Kidney (tissue), 13 donors: ENCODE measurements at regions not wholly inside any gene's neighbourhood (a gene's known extent, or its start where the extent isn't known, plus 50 kb on each side); places are given as distances from the start of the nearest gene placed in this dataset.
"Not testable (repeated sequence)": the region's sequence is repeated elsewhere in the genome, so short reads cannot be mapped to it uniquely, and the experiment has no call there.

Experiments
- DNase-seq, 5 donors: peaks; one replicate each; pipeline ENCODE4 v3.0.0-alpha.2; 2013 to 2020
- FAIRE-seq: peaks from 2 replicates; lab custom pipeline; 2012; peaks lifted over from hg19 to GRCh38; lab: Jason Lieb, UNC
- H3K27ac ChIP-seq, 2 donors: one replicate each; pipeline ENCODE4 v1.7.0; 2013; ENCODE audit warnings: low read depth in 2 of 2, low read length in 2 of 2, inconsistent platforms in 1 of 2
- H3K27me3 ChIP-seq: one replicate; pipeline ENCODE4 v1.7.1; 2013; ENCODE audit warnings: low read length, inconsistent platforms; ENCODE audit not compliant: control insufficient read depth, insufficient read depth
- H3K36me3 ChIP-seq, 3 donors: one replicate each; pipeline versions ENCODE4 v1.7.0 to v1.7.1; 2013; ENCODE audit warnings: low read length in 3 of 3, control low read depth in 1 of 3, inconsistent platforms in 1 of 3; ENCODE audit not compliant: insufficient read depth in 3 of 3, control insufficient read depth in 2 of 3
- H3K4me1 ChIP-seq, 3 donors: one replicate each; pipeline versions ENCODE4 v1.7.0 to v1.7.1; 2013; ENCODE audit warnings: low read length in 3 of 3, inconsistent platforms in 1 of 3, low read depth in 1 of 3; ENCODE audit not compliant: control insufficient read depth in 2 of 3, insufficient read depth in 2 of 3
- H3K4me3 ChIP-seq, 3 donors: one replicate each; pipeline versions ENCODE4 v1.7.0 to v1.8.1; 2013; ENCODE audit warnings: low read length in 3 of 3, control low read depth in 1 of 3, inconsistent platforms in 1 of 3
- H3K9ac ChIP-seq, 3 donors: one replicate each; pipeline versions ENCODE4 v1.7.0 to v1.7.1; 2013; ENCODE audit warnings: low read length in 3 of 3, control low read depth in 1 of 3, inconsistent platforms in 1 of 3
- H3K9me3 ChIP-seq, 3 donors: one replicate each; pipeline versions ENCODE4 v1.7.0 to v1.7.1; 2013; ENCODE audit warnings: low read length in 3 of 3, control low read depth in 1 of 3, inconsistent platforms in 1 of 3; ENCODE audit not compliant: control insufficient read depth in 2 of 3, insufficient read depth in 1 of 3
- intact Hi-C: fragments of 100-400 bp; cut with DNase I; formaldehyde crosslinking; loops from one replicate; pipeline ENCODE4 v1.11.1; 2022
- TF ChIP-seq, protein P1 (sequence below): IDR thresholded peaks from 3 replicates; pipeline ENCODE4 v1.5.1; 2012; ENCODE audit warnings: mild to moderate bottlenecking, moderate library complexity, borderline replicate concordance; ENCODE audit not compliant: insufficient read depth; ENCODE audit errors: extremely low read depth
- donor health status: control.
- donor health status: control.
- donor health status: control.
- donor health status: control.
- donor health status: control.
- donor health status: DM: yes; HTN: yes; CAD: no.
- donor health status: Normal renal cell carcinoma (clear cell type).

DNA sequence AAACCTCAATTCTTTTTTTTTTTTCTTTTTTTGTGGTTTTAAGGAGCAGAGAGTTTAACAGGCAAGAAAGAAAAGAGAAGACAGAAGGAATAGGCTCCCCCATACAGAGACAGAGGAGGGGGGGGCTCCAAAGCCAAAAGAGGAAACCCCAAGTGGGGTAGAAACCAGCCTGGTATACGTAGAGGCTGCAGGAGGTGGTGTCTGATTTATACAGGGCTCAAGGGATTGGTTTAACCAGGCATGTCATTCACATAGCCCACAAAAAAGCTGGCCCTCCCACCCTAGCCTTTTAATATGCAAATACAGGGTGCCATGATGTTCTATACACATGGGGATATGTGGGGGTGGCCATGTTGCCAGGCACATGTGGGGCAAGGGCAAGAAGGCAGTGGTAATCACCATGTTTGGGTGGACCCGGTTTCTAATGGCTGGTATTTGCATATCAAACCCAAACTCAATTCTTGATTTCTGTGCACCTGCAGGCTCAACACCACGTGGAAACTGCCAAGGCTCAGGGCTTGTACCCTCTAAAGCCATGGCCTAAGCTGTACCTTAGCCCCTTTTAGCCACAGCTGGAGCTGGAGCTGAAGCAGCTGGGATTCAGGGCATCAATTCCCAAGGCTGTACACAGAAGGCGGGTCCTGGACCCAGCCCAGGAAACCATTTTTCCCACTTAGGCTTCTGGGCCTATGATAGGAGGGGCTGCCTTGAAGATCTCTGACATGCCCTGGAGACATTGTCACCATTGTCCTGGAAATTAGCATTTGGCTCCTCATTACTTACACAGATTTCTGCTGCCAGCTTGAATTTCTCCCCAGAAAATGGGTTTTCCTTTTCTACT is 170.3 kb downstream of the MAIP1 start:
- H3K4me3 ChIP-seq: no peak overlapping the region
- peak in 2 of 5 donors; percentile 41 to 63 for DNase-seq
- no peaks in the 10 kb centered on the region for H3K36me3 ChIP-seq
- TF ChIP-seq, protein P1, sequence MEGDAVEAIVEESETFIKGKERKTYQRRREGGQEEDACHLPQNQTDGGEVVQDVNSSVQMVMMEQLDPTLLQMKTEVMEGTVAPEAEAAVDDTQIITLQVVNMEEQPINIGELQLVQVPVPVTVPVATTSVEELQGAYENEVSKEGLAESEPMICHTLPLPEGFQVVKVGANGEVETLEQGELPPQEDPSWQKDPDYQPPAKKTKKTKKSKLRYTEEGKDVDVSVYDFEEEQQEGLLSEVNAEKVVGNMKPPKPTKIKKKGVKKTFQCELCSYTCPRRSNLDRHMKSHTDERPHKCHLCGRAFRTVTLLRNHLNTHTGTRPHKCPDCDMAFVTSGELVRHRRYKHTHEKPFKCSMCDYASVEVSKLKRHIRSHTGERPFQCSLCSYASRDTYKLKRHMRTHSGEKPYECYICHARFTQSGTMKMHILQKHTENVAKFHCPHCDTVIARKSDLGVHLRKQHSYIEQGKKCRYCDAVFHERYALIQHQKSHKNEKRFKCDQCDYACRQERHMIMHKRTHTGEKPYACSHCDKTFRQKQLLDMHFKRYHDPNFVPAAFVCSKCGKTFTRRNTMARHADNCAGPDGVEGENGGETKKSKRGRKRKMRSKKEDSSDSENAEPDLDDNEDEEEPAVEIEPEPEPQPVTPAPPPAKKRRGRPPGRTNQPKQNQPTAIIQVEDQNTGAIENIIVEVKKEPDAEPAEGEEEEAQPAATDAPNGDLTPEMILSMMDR: no peak
- FAIRE-seq: no peak
- no peaks in the 10 kb centered on the region for H3K9me3 ChIP-seq
- H3K4me1 ChIP-seq: peaks cover 0 to 4% (median 3%) of the 10 kb centered on the region in 3 donors
- no peaks in the 10 kb centered on the region for H3K27me3 ChIP-seq
- no peak overlapping the region for H3K9ac ChIP-seq
- intact Hi-C loops: no loop called here
- no peak overlapping the region for H3K27ac ChIP-seq

DNA sequence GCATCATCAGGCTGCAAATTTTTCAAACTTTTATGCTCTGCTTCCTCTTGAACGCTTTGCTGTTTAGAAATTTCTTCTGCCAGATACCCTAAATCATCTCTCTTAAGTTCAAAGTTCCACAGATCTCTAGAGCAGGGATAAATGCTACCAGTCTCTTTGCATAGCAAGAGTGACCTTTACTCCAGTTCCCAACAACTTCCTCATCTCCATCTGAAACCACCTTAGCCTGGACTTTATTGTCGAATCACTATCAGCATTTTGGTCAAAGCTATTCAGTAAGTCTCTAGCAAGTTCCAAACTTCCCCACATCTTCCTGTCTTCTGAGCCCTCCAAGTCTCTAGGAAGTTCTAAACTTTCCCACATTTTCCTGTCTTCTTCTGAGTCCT is 170.9 kb downstream of the MAIP1 start:
- H3K4me3 ChIP-seq, H3K9me3 ChIP-seq, intact Hi-C loops, H3K9ac ChIP-seq, H3K27me3 ChIP-seq, H3K36me3 ChIP-seq, FAIRE-seq, H3K27ac ChIP-seq, H3K4me1 ChIP-seq: not testable (repeated sequence)
- DNase-seq: peak in 1 of 5 donors; percentile 15

DNA sequence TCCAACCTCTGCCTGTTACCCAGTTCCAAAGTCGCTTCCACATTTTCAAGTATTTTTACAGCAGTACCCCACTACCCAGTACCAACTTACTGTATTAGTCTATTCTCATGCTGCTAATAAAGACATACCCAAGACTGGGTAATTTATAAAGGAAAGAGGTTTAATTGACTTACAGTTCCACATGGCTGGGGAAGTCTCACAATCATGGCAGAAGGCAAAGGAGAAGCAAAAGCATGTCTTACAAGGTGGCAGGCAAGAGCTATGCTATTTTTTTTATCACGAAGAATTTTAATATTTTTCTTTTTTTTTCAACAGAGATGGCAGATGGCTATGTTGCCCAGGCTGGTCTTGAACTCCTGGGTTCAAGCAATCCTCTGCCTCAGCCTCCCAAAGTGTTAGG is 171.3 kb downstream of the MAIP1 start:
- not testable (repeated sequence) for FAIRE-seq

GRCh38 chr2:200127848-200128247 is 172.5 kb downstream of the MAIP1 start:
- Histone ChIP-seq H3K4me1 (peaks cover 0 to 4% (median 3%) of the 10 kb centered on the region in 3 donors), H3K9ac (no peak overlapping the region), H3K27ac (peak overlapping the region in 1 of 2 donors; percentile 17), H3K27me3 (no peaks in the 10 kb centered on the region), H3K4me3 (no peak overlapping the region), H3K36me3 (no peaks in the 10 kb centered on the region), H3K9me3 (no peaks in the 10 kb centered on the region)
- intact Hi-C loops: no loop called here
- TF ChIP-seq, protein P1: no peak
- peak in 1 of 5 donors; percentile 14 for DNase-seq
- no peak for FAIRE-seq

More for the DNA sequence above, 171.3 kb downstream of the MAIP1 start:
- H3K27ac ChIP-seq, H3K9me3 ChIP-seq, H3K4me3 ChIP-seq, DNase-seq, H3K4me1 ChIP-seq, H3K9ac ChIP-seq, intact Hi-C loops, H3K27me3 ChIP-seq, H3K36me3 ChIP-seq: not testable (repeated sequence)
